DND-41 (cell line): ENCODE measurements at regions not wholly inside any gene's neighbourhood (a gene's known extent, or its start where the extent isn't known, plus 50 kb on each side); places are given as distances from the start of the nearest gene placed in this dataset.

ENCODE experiments used
- EZH2 ChIP-seq: IDR thresholded peaks from 3 replicates; pipeline ENCODE4 v1.6.1; 2012; ENCODE audit warnings: borderline replicate concordance, low read depth, mild to moderate bottlenecking, moderate library complexity, low read length, inconsistent platforms; ENCODE audit not compliant: severe bottlenecking
- TF ChIP-seq, protein P1 (sequence below): IDR thresholded peaks from 2 replicates; pipeline ENCODE4 v1.5.1; 2012; ENCODE audit warnings: borderline replicate concordance, low read length, moderate library complexity, mild to moderate bottlenecking; ENCODE audit not compliant: poor library complexity, severe bottlenecking; ENCODE audit errors: extremely low read depth

- TF ChIP-seq, protein P1, sequence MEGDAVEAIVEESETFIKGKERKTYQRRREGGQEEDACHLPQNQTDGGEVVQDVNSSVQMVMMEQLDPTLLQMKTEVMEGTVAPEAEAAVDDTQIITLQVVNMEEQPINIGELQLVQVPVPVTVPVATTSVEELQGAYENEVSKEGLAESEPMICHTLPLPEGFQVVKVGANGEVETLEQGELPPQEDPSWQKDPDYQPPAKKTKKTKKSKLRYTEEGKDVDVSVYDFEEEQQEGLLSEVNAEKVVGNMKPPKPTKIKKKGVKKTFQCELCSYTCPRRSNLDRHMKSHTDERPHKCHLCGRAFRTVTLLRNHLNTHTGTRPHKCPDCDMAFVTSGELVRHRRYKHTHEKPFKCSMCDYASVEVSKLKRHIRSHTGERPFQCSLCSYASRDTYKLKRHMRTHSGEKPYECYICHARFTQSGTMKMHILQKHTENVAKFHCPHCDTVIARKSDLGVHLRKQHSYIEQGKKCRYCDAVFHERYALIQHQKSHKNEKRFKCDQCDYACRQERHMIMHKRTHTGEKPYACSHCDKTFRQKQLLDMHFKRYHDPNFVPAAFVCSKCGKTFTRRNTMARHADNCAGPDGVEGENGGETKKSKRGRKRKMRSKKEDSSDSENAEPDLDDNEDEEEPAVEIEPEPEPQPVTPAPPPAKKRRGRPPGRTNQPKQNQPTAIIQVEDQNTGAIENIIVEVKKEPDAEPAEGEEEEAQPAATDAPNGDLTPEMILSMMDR, result no peak
- no peak for TF ChIP-seq EZH2
Observed at GRCh38 chr6:112613410-112613809, 266.3 kb downstream of the RFPL4B start.
